HepG2 (cell line): ENCODE measurements at regions not wholly inside any gene's neighbourhood (a gene's known extent, or its start where the extent isn't known, plus 50 kb on each side); places are given as distances from the start of the nearest gene placed in this dataset.

Source experiments
- ATAC-seq: fragments of 200-7000 bp; cut with Tn5 transposase; 3 replicates; pipeline ENCODE4 v1.9.1; 2020; ENCODE audit warnings: mild to moderate bottlenecking, moderate library complexity
- BruUV-seq: library from RNA; stranded (reverse); fragments of 400-500 nt; replicated peaks from 2 replicates; lab custom pipeline; 2021; lab: Mats Ljungman, UMichigan
- CTCF ChIA-PET: fragments of 300-600 bp; formaldehyde crosslinking; extraction: SDS; loops from one replicate; lab custom pipeline; 2021; ENCODE audit warnings: low total read pairs, inconsistent platforms, low intra/inter-chr PET ratio; lab: Yijun Ruan, JAX
- POLR2A ChIA-PET: fragments of 350-600 bp; sonication (Branson Sonifier 250); formaldehyde crosslinking; loops from one replicate; lab custom pipeline; 2020; ENCODE audit warnings: antibody characterized with exemption, inconsistent platforms; lab: Yijun Ruan, JAX
- DNase-seq: peaks from one replicate; pipeline ENCODE4 v3.0.0-alpha.2; 2015; ENCODE audit warnings: low spot score
- FAIRE-seq: peaks from 3 replicates; lab custom pipeline; 2011; peaks lifted over from hg19 to GRCh38; lab: Jason Lieb, UNC
- H2AFZ ChIP-seq: one replicate; pipeline ENCODE4 v1.6.1; 2011; ENCODE audit warnings: low read length, inconsistent platforms
- H3K27ac ChIP-seq: fragments of 300-600 bp; 3 replicates; pipeline ENCODE4 v1.8.0; 2011; ENCODE audit warnings: mixed run types, mild to moderate bottlenecking, mixed read lengths, low read length, inconsistent platforms; ENCODE audit not compliant: insufficient read depth; ENCODE audit errors: extremely low read length
- H3K27me3 ChIP-seq, 2 experiments: fragments of 200-600 bp in 1 of 2; 2 replicates in 1 of 2; 3 replicates in 1 of 2; pipeline versions ENCODE4 v1.6.0 to v1.8.0; 2011; ENCODE audit warnings: low read length in 2 of 2, mild to moderate bottlenecking in 2 of 2, moderate library complexity in 2 of 2, inconsistent platforms in 1 of 2; ENCODE audit not compliant: insufficient read depth in 2 of 2, control insufficient read depth in 1 of 2
- H3K36me3 ChIP-seq, 2 experiments: fragments of 200-600 bp in 1 of 2; replicated peaks in 1 of 2; 2 replicates in 1 of 2; 3 replicates in 1 of 2; pipeline versions ENCODE4 v1.5.1 to v1.8.0; 2011; ENCODE audit warnings: low read length in 2 of 2, inconsistent platforms in 1 of 2; ENCODE audit not compliant: insufficient read depth in 2 of 2, control insufficient read depth in 1 of 2
- H3K4me1 ChIP-seq: 2 replicates; pipeline ENCODE4 v1.5.1; 2012; ENCODE audit warnings: low read length, inconsistent platforms; ENCODE audit not compliant: insufficient read depth
- H3K4me2 ChIP-seq: 2 replicates; pipeline ENCODE4 v1.6.0; 2011; ENCODE audit warnings: low read depth, low read length, inconsistent platforms
- H3K4me3 ChIP-seq, 3 experiments: fragments of 200-600 bp in 1 of 3; sonication (generic), shearing (Covaris generic) in 1 of 3; replicated peaks in 1 of 3; 2 replicates each; pipeline ENCODE4 v1.5.1; 2011 to 2016; ENCODE audit warnings: low read length in 3 of 3, inconsistent platforms in 2 of 3, low read depth in 2 of 3, mild to moderate bottlenecking in 2 of 3, control low read depth in 1 of 3, mixed read lengths in 1 of 3; ENCODE audit not compliant: insufficient read depth in 1 of 3
- H3K79me2 ChIP-seq: one replicate; pipeline ENCODE4 v1.6.1; 2011; ENCODE audit warnings: low read length, inconsistent platforms; ENCODE audit not compliant: insufficient read depth
- H3K9ac ChIP-seq: 2 replicates; pipeline ENCODE4 v1.6.0; 2011; ENCODE audit warnings: mild to moderate bottlenecking, low read depth, low read length, inconsistent platforms; ENCODE audit not compliant: insufficient read depth
- H3K9me3 ChIP-seq: 2 replicates; pipeline ENCODE4 v1.5.1; 2012; ENCODE audit warnings: mild to moderate bottlenecking, low read length
- H4K20me1 ChIP-seq: 2 replicates; pipeline ENCODE4 v1.6.0; 2011; ENCODE audit warnings: inconsistent platforms, mild to moderate bottlenecking, low read length, moderate library complexity; ENCODE audit not compliant: insufficient read depth
- NFKB2 ChIP-seq: sonication (generic); formaldehyde crosslinking; IDR thresholded peaks from 2 replicates; pipeline ENCODE4 v1.4.0; 2020; ENCODE audit warnings: missing genetic modification reagents, borderline replicate concordance
- PBX2 ChIP-seq: IDR thresholded peaks from 2 replicates; pipeline ENCODE4 v1.6.1; 2016; ENCODE audit warnings: control low read depth
- U2AF1 ChIP-seq: fragments of 200-400 bp; formaldehyde crosslinking; optimal IDR thresholded peaks from 2 replicates; pipeline ENCODE3; 2017; ENCODE audit warnings: mild to moderate bottlenecking, low read depth, low read length
- ZNF383 ChIP-seq: sonication (generic); formaldehyde crosslinking; IDR thresholded peaks from 2 replicates; pipeline ENCODE4 v1.4.0; 2020; ENCODE audit warnings: missing genetic modification reagents, mild to moderate bottlenecking, borderline replicate concordance
- ZNF720 ChIP-seq: sonication (generic); formaldehyde crosslinking; IDR thresholded peaks from 2 replicates; pipeline ENCODE4 v1.4.0; 2020; ENCODE audit warnings: missing genetic modification reagents
- WGBS: methylation state at CpG from one replicate; pipeline ENCODE4 v1.1.6; 2017; ENCODE audit warnings: low lambda C conversion rate; 5-methylcytosine and 5-hydroxymethylcytosine counted together
- in situ Hi-C: cut with HindIII; loops from 2 replicates; pipeline ENCODE4 v1.10.0; 2017; ENCODE audit warnings: low pct_unique_long_range_greater_than_20kb; ENCODE audit not compliant: extremely low pct_ligation_motif_present
- intact Hi-C: fragments of 100-400 bp; cut with micrococcal nuclease; formaldehyde crosslinking; loops from one replicate; pipeline ENCODE4 v1.10.0; 2022; ENCODE audit not compliant: unreplicated experiment
- TF ChIP-seq, protein P1 (sequence below): sonication (generic); formaldehyde crosslinking; IDR thresholded peaks from 2 replicates; pipeline ENCODE4 v1.4.0; 2020; ENCODE audit warnings: low read depth, missing genetic modification reagents
- TF ChIP-seq, protein P2 (sequence below): sonication (generic); formaldehyde crosslinking; IDR thresholded peaks from 2 replicates; pipeline ENCODE4 v1.8.0; 2023; ENCODE audit warnings: mild to moderate bottlenecking, missing genetic modification reagents

- TF ChIP-seq, protein P1, sequence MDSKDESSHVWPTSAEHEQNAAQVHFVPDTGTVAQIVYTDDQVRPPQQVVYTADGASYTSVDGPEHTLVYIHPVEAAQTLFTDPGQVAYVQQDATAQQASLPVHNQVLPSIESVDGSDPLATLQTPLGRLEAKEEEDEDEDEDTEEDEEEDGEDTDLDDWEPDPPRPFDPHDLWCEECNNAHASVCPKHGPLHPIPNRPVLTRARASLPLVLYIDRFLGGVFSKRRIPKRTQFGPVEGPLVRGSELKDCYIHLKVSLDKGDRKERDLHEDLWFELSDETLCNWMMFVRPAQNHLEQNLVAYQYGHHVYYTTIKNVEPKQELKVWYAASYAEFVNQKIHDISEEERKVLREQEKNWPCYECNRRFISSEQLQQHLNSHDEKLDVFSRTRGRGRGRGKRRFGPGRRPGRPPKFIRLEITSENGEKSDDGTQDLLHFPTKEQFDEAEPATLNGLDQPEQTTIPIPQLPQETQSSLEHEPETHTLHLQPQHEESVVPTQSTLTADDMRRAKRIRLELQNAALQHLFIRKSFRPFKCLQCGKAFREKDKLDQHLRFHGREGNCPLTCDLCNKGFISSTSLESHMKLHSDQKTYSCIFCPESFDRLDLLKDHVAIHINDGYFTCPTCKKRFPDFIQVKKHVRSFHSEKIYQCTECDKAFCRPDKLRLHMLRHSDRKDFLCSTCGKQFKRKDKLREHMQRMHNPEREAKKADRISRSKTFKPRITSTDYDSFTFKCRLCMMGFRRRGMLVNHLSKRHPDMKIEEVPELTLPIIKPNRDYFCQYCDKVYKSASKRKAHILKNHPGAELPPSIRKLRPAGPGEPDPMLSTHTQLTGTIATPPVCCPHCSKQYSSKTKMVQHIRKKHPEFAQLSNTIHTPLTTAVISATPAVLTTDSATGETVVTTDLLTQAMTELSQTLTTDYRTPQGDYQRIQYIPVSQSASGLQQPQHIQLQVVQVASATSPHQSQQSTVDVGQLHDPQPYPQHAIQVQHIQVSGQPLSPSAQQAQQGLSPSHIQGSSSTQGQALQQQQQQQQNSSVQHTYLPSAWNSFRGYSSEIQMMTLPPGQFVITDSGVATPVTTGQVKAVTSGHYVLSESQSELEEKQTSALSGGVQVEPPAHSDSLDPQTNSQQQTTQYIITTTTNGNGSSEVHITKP (CRISPR knock-in tag): no peak
- no peak for TF ChIP-seq U2AF1
- no peak for TF ChIP-seq ZNF383 (CRISPR knock-in tag)
- TF ChIP-seq, protein P2, sequence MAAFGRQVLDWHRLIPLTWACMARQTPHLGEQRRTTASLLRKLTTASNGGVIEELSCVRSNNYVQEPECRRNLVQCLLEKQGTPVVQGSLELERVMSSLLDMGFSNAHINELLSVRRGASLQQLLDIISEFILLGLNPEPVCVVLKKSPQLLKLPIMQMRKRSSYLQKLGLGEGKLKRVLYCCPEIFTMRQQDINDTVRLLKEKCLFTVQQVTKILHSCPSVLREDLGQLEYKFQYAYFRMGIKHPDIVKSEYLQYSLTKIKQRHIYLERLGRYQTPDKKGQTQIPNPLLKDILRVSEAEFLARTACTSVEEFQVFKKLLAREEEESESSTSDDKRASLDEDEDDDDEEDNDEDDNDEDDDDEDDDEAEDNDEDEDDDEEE (CRISPR knock-in tag): no peak
- no peak for TF ChIP-seq PBX2 (CRISPR knock-in tag)
- TF ChIP-seq NFKB2 (CRISPR knock-in tag): no peak
Observed at GRCh38 chr15:70547846-70548487, 215.4 kb downstream of the UACA start (continued).

DNA sequence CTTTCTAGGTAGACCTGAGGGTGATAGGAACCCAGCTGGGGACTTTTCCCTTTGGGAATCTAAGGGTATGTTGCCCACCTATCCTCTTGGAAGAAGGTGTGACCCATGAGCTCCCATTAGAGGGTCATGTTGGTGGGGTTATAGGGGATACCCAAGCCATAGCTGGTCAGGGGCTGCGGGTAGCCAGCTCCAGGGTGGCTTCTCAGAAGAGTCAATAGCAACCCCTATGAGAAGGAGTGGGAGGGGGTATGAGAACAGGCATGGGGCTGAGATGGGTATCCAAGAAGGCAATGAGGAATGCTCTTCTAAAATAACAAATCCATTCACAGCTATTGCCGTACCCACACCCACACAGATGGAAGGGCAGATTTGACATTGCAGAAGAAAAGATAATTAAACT, 217.8 kb downstream of the UACA start:
- no peak for TF ChIP-seq ZNF720 (CRISPR knock-in tag)
- H2AFZ ChIP-seq: no peak overlapping the region
- H3K27ac ChIP-seq: no peak overlapping the region
- no peaks in the 10 kb centered on the region for H3K9me3 ChIP-seq
- in situ Hi-C loops (no loop called here), intact Hi-C loops (no loop called here)
- no peaks in the 10 kb centered on the region for H3K4me1 ChIP-seq
- no peak overlapping the region for H3K4me2 ChIP-seq
- H3K27me3 ChIP-seq: no peaks in the 10 kb centered on the region; a peak in 1 of 5 replicates
- POLR2A ChIA-PET: no interaction called here
- 49% methylated on average over 2 of the region's 2 CpGs for WGBS
- no peaks in the 10 kb centered on the region for H3K79me2 ChIP-seq
- no TSS peak for BruUV-seq
- H3K9ac ChIP-seq: no peak overlapping the region
- no peak overlapping the region for H3K4me3 ChIP-seq
- H3K36me3 ChIP-seq: no peaks in the 10 kb centered on the region
- DNase-seq (no peak), ATAC-seq (no peak), FAIRE-seq (no peak)
- CTCF ChIA-PET: no interaction called here
- no peaks in the 10 kb centered on the region for H4K20me1 ChIP-seq
